Brain pericyte (primary cell): ENCODE measurements at regions not wholly inside any gene's neighbourhood (a gene's known extent, or its start where the extent isn't known, plus 50 kb on each side); places are given as distances from the start of the nearest gene placed in this dataset.
A peak's percentile ranks its signal among the peaks of the same experiment; 100 is the strongest.
"Not testable (repeated sequence)": the region's sequence is repeated elsewhere in the genome, so short reads cannot be mapped to it uniquely, and the experiment has no call there.

ENCODE experiments used
- DNase-seq: peaks from one replicate; pipeline ENCODE4 v3.0.0-alpha.2; 2012; ENCODE audit warnings: low read depth, low spot score

DNA sequence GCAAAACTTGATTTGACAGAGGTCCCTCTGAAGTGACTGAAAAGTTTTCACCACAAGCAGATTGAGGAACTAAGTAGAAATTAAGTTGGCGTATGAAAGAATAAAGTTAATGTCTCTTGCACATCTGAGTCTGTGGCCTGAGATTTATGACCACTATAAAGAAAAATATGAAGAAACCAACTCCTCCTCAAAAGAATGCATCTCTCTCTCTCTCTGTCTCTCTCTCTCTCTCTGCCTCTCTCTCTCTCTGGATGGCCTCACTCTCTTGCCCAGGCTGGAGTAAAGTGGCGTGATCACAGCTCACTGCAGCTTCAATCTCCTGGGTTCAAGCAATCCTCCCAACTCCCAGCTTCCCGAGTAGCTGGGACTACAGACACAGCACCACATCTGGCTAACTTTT, 55.2 kb downstream of the RPL22L1 start:
- DNase-seq, result no peak

GRCh38 chr3:170813266-170813665, 56.7 kb downstream of the RPL22L1 start:
- DNase-seq, result no peak

DNA sequence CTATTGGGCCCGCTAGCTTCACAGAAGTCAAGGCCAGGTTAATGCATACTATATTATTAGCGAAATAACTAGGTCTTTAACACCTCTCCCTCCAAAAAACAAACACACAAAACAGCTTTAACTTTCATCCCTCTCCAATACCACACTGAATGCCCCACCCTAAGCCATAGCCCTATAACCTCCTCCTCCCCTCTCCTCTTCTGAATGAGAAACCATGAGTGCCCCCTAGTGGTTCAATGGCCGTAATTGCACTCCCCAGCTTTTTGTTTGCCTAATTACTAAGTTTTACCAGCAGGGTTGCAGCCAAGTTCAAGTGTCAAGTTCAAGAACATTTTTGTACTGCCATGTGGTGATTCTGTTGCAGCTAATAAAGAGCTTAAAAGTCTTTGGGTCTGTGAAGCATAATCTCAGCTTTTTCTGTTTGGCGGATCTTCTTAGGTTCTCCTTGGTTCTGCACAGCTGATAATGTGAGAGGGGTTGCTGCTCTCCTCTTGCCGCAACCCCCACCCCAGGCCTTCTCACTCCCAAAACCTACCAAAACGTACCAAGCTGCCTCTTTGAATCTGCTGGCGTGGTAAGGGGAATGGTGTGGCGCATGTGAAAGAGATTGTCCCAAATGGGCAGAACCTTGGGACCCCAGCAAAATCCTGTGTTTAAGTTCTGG, 57.9 kb downstream of the RPL22L1 start:
- peak; percentile 87 for DNase-seq

GRCh38 chr3:170811515-170811914, 58.5 kb downstream of the RPL22L1 start:
- DNase-seq, result no peak

GRCh38 chr3:170809975-170810357, 60.0 kb downstream of the RPL22L1 start:
- DNase-seq, result no peak

GRCh38 chr3:170809007-170809974, 60.7 kb downstream of the RPL22L1 start:
- DNase-seq, result no peak

- no peak for DNase-seq
Measured at GRCh38 chr3:170808041-170808440, 62.0 kb downstream of the RPL22L1 start.

GRCh38 chr3:170806676-170807075, 63.3 kb downstream of the RPL22L1 start:
- DNase-seq, result no peak

DNA sequence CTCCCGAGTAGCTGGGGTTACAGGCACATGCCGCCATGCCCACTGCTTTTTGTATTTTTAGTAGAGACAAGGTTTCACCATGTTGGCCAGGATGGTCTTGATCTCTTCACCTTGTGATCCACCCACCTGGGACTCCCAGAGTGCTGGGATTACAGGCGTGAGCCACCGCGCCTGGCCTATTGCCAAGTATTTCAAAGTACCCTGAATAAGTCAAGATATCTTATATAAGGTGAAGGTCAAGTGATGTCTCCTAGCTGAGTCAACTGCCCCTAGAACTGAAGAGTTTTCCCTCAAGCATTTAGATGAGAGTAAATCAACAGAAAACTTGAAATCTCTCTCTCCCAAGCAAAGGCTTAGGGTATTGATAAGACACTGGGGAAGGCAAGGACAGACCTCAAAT, 63.9 kb downstream of the RPL22L1 start:
- DNase-seq, result no peak

- DNase-seq, result not testable (repeated sequence)
Measured at GRCh38 chr3:170805296-170805695, 64.7 kb downstream of the RPL22L1 start.

DNA sequence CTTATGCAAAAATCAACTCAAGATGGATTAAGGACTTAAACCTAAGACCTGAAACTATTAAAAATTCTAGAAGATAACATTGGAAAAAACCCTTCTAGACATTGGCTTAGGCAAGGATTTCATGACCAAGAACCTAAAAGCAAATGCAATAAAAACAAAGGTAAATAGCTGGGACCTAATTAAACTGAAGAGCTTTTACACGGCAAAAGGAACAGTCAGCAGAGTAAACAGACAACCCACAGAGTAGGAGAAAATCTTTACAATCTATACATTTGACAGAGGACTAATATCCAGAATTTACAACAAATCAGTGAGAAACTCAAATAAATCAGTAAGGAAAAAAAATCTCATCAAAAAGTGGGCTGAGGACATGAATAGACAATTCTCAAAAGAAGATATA, 65.4 kb downstream of the RPL22L1 start:
- DNase-seq, result not testable (repeated sequence)

- no peak for DNase-seq
Measured at GRCh38 chr3:170804078-170804477, 65.9 kb downstream of the RPL22L1 start.

- DNase-seq, result peak; percentile 59
Measured at GRCh38 chr3:170802164-170803151, 67.5 kb downstream of the RPL22L1 start.

- no peak for DNase-seq
Measured at GRCh38 chr3:170801597-170801996, 68.4 kb downstream of the RPL22L1 start.

DNA sequence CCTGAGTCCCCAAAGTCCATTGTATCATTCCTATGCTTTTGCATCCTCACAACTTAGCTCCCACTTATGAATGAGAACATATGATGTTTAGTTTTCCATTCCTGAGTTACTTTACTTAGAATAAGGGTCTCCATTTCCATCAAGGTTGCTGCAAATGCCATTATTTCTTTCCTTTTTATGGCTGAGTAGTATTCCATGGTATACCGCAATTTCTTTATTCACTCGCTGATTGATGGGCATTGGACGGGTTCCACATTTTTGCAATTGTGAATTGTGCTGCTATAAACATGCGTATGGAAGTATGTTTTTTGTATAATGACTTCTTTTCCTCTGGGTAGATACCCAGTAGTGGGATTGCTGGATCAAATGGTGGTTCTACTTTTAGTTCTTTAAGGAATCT, 69.7 kb downstream of the RPL22L1 start:
- not testable (repeated sequence) for DNase-seq

- no peak for DNase-seq
Measured at GRCh38 chr3:170799009-170799408, 71.0 kb downstream of the RPL22L1 start.

DNA sequence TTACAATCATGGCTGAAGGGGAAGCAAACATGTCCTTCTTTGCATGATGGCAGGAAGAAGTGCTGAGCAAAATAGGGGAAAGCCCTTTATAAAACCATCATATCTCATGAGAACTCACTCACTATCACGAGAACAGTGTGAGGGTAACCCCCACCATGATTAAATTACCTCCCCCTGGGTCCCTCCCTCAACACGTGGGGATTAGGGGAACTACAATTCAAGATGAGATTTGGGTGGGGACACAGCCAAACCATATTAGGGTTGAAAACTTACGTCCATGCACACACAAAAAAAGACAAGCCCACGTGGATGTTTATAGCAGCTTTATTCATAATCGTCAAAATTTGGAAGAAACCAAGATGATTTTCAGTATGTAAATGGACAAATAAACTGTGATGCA, 72.3 kb downstream of the RPL22L1 start:
- DNase-seq, result no peak

- DNase-seq, result no peak
Measured at GRCh38 chr3:170792471-170792870, 77.5 kb downstream of the RPL22L1 start.

DNA sequence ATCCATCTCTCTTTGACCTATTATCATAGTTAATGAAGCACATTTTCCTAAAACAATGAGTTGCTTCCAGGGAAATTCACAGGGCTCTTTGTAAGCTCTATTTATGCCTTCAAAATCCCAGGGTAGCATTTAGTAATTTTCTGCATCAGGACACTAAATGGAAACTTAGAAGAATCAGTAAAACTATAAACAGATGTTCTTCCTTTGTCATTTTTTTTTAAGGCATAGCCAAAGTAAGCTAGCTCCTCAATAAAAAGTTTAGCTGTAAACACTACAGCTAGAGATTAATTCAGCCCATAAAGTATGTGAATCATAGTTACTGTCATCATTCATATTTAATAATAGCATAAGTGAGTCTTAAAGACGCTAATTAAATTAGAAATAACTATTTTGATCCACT, 79.3 kb downstream of the RPL22L1 start:
- DNase-seq, result no peak

- no peak for DNase-seq
Measured at GRCh38 chr3:170787464-170787863, 82.5 kb downstream of the RPL22L1 start.

DNA sequence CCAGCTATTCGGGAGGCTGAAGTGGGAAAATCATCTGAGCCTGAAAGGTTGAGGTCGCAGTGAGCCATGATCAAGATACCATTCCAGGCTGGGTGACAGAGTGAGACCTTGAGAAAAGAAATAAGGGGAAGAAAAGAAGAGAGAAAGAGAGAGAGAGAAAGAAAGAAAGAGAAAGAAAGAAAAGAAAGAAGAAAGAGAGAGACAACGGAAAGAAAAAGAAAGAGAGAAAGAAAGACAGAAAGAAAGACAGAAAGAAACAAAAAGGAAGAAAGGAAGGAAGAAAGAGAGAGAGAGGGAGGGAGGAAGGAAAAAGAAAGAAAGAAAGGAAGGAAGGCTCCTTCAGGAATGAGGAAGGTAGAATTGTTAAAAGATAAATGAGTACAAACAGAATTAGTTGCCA, 84.5 kb downstream of the RPL22L1 start:
- DNase-seq, result no peak

DNA sequence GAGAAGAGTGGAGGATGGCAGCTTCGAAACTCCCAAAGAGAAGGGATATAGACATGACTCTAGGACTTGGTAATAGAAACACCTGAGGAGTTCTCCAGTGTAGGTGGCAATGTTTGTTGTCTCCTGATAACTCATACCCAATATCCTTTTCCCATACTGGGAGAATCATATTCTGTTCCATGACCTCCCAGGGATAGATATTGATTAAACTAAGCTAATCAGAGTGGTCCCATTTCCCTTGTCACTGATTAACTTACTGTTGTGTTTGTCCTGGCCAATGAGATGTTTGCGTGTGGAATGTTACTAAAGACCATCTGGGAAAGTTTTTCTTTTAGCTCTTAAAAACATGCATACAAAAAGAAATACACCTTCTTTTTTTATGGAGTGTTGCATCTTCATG, 85.6 kb downstream of the RPL22L1 start:
- no peak for DNase-seq
